ENCODE measurements at regions not wholly inside any gene's neighbourhood (a gene's known extent, or its start where the extent isn't known, plus 50 kb on each side); places are given as distances from the start of the nearest gene placed in this dataset.
A peak's percentile ranks its signal among the peaks of the same experiment; 100 is the strongest.

DNA sequence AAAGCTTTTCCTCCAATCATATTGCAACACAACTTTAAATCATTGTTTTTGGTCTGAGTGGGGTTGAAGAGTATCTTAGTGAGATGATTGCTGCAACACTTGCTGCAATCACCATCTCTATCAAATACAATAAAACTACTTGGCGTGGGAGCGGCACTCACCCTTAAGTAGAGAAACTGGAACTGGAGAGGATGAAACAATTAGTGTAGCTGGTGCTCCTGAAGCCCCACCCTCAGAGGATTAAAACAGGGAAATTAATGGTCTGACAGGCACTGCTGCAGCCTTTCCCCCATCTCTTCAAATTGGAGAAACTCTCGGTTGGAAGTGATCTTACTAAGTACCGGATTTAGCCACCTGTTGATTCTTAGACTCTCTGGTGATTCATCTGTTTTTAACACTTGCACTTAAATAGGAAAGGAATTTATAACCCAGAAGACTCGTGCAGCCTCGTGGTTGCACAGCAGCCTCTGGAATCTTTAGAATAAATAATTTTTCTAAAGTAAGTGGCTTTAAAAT lies 80.5 kb upstream of the KIF26B start:
- Histone ChIP-seq H3K4me1 (ENCODE audit: control insufficient read depth in 2 of 3, insufficient read depth in 2 of 3, low read depth in 1 of 3, low read length in 3 of 3) (no peaks in the 10 kb centered on the region), H3K9ac (ENCODE audit: low read length in 3 of 3) (no peak overlapping the region), H3K27ac (ENCODE audit: low read depth in 2 of 2, low read length in 2 of 2) (no peak overlapping the region), H3K4me3 (ENCODE audit: low read length in 3 of 3) (no peak overlapping the region), H3K9me3 (ENCODE audit: control insufficient read depth in 2 of 3, insufficient read depth in 1 of 3, low read length in 3 of 3) (no peaks in the 10 kb centered on the region), H3K27me3 (ENCODE audit: control insufficient read depth, insufficient read depth, low read length) (no peaks in the 10 kb centered on the region), H3K36me3 (ENCODE audit: control insufficient read depth in 2 of 3, insufficient read depth in 3 of 3, low read length in 3 of 3) (peaks cover 0 to 6% (median 0%) of the 10 kb centered on the region in 3 donors)
- TF ChIP-seq, protein P1, sequence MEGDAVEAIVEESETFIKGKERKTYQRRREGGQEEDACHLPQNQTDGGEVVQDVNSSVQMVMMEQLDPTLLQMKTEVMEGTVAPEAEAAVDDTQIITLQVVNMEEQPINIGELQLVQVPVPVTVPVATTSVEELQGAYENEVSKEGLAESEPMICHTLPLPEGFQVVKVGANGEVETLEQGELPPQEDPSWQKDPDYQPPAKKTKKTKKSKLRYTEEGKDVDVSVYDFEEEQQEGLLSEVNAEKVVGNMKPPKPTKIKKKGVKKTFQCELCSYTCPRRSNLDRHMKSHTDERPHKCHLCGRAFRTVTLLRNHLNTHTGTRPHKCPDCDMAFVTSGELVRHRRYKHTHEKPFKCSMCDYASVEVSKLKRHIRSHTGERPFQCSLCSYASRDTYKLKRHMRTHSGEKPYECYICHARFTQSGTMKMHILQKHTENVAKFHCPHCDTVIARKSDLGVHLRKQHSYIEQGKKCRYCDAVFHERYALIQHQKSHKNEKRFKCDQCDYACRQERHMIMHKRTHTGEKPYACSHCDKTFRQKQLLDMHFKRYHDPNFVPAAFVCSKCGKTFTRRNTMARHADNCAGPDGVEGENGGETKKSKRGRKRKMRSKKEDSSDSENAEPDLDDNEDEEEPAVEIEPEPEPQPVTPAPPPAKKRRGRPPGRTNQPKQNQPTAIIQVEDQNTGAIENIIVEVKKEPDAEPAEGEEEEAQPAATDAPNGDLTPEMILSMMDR (IDR thresholded peaks at IDR 0.05; ENCODE audit: borderline replicate concordance, extremely low read depth, insufficient read depth): no peak
- peak in 3 of 5 donors; percentile 26 to 55 (median 55) for DNase-seq
- intact Hi-C loops (cut with DNase I): no loop called here
- no peak for FAIRE-seq

DNA sequence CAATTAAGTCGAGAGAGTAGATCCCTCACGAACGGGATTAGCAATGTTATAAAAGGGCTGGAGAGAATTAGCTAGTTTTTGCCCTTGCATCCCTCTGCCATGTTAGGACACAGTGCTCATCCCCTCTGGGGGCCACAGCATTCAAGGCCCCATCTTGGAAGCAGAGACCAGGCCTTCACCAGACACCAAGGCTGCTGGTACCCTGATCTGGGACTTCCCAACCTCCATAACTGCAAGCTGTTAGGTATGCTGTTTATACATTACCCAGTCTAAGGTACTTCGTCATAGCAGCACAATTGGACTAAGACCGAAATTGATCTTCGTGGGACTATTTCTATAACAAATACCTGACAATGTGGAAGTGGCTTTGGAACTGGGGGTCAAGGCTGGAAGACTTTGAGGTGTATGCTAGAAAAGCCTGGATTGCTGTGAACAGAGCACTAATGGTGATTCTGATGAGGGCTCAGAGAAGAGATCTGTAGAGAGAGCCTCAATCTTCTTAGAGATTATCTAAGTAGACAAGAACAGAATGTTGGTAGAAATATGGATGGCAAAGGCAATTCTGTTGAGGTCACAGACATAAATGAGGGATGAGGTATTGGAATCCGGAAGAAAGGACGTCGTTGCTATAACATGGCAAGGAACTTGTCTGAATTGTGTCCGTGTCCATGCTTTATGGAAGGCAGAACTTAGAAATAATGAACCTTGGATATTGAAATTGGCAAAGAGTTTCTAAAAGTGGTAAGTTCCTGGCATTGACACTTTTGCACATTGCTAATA lies 83.8 kb upstream of the KIF26B start:
- no peak for FAIRE-seq
- TF ChIP-seq, protein P1 (IDR thresholded peaks at IDR 0.05; ENCODE audit: borderline replicate concordance, extremely low read depth, insufficient read depth): no peak
- no peak overlapping the region for H3K4me3 ChIP-seq (ENCODE audit: low read length in 3 of 3)
- no peak for DNase-seq
- H3K36me3 ChIP-seq (ENCODE audit: control insufficient read depth in 2 of 3, insufficient read depth in 3 of 3, low read length in 3 of 3): peaks cover 0 to 6% (median 0%) of the 10 kb centered on the region in 3 donors
- no peak overlapping the region for H3K9ac ChIP-seq (ENCODE audit: low read length in 3 of 3)
- intact Hi-C loops (cut with DNase I): no loop called here
- H3K27me3 ChIP-seq (ENCODE audit: control insufficient read depth, insufficient read depth, low read length): no peaks in the 10 kb centered on the region
- no peak overlapping the region for H3K27ac ChIP-seq (ENCODE audit: low read depth in 2 of 2, low read length in 2 of 2)
- H3K4me1 ChIP-seq (ENCODE audit: control insufficient read depth in 2 of 3, insufficient read depth in 2 of 3, low read depth in 1 of 3, low read length in 3 of 3): no peaks in the 10 kb centered on the region
- no peaks in the 10 kb centered on the region for H3K9me3 ChIP-seq (ENCODE audit: control insufficient read depth in 2 of 3, insufficient read depth in 1 of 3, low read length in 3 of 3)

DNA sequence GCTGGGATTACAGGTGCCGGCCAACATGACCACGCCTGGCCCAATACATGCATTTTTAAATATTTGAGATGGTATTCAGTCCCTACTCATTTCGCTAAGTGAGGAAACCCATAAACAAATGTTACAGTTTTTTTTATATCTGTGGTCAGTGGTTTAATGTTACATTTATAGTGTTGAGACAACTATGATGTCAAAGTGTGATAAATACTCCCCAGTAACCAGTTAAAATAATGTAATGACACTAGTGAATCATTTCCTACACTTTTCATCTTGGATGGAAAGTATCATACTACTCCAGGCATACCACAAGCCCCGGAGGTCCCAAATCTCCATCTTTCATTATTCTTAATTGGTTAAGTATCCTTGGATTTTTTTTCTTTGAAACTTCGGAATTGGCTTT lies 87.5 kb upstream of the KIF26B start:
- Histone ChIP-seq H3K9me3 (ENCODE audit: control insufficient read depth in 2 of 3, insufficient read depth in 1 of 3, low read length in 3 of 3) (no peaks in the 10 kb centered on the region), H3K27me3 (ENCODE audit: control insufficient read depth, insufficient read depth, low read length) (no peaks in the 10 kb centered on the region), H3K4me1 (ENCODE audit: control insufficient read depth in 2 of 3, insufficient read depth in 2 of 3, low read depth in 1 of 3, low read length in 3 of 3) (no peaks in the 10 kb centered on the region), H3K4me3 (ENCODE audit: low read length in 3 of 3) (no peak overlapping the region), H3K9ac (ENCODE audit: low read length in 3 of 3) (no peak overlapping the region), H3K27ac (ENCODE audit: low read depth in 2 of 2, low read length in 2 of 2) (no peak overlapping the region), H3K36me3 (ENCODE audit: control insufficient read depth in 2 of 3, insufficient read depth in 3 of 3, low read length in 3 of 3) (peaks cover 0 to 6% (median 0%) of the 10 kb centered on the region in 3 donors)
- no peak for DNase-seq
- TF ChIP-seq, protein P1 (IDR thresholded peaks at IDR 0.05; ENCODE audit: borderline replicate concordance, extremely low read depth, insufficient read depth): no peak
- no peak for FAIRE-seq
- intact Hi-C loops (cut with DNase I): no loop called here

All from kidney (tissue), 13 donors.